Ishikawa (cell line): ENCODE measurements at regions not wholly inside any gene's neighbourhood (a gene's known extent, or its start where the extent isn't known, plus 50 kb on each side); places are given as distances from the start of the nearest gene placed in this dataset.

Experiments
- CEBPB ChIP-seq: IDR thresholded peaks from 2 replicates; pipeline ENCODE4 v1.6.1; 2012
- CREB1 ChIP-seq: IDR thresholded peaks from 2 replicates; pipeline ENCODE4 v1.6.1; 2012; ENCODE audit warnings: low read depth
- EGR1 ChIP-seq: IDR thresholded peaks from 2 replicates; pipeline ENCODE4 v1.6.1; 2012
- EP300 ChIP-seq: IDR thresholded peaks from 2 replicates; pipeline ENCODE4 v1.6.1; 2012; ENCODE audit warnings: borderline replicate concordance
- FOXM1 ChIP-seq: IDR thresholded peaks from 2 replicates; pipeline ENCODE4 v1.6.1; 2012; ENCODE audit warnings: low read depth, borderline replicate concordance
- MAX ChIP-seq: IDR thresholded peaks from 2 replicates; pipeline ENCODE4 v1.6.1; 2012
- NFIC ChIP-seq: IDR thresholded peaks from 2 replicates; pipeline ENCODE4 v1.6.1; 2012
- RAD21 ChIP-seq: IDR thresholded peaks from 2 replicates; pipeline ENCODE4 v1.6.1; 2012; ENCODE audit warnings: low read depth
- REST ChIP-seq: IDR thresholded peaks from 2 replicates; pipeline ENCODE4 v1.6.1; 2012; ENCODE audit warnings: low read depth, mild to moderate bottlenecking
- TAF1 ChIP-seq: IDR thresholded peaks from 2 replicates; pipeline ENCODE4 v1.6.1; 2012; ENCODE audit warnings: low read depth, mild to moderate bottlenecking
- TCF12 ChIP-seq: IDR thresholded peaks from 2 replicates; pipeline ENCODE4 v1.6.1; 2012; ENCODE audit warnings: low read depth
- TEAD4 ChIP-seq: IDR thresholded peaks from 2 replicates; pipeline ENCODE4 v1.6.1; 2012
- USF1 ChIP-seq: IDR thresholded peaks from 2 replicates; pipeline ENCODE4 v1.6.1; 2012
- YY1 ChIP-seq: IDR thresholded peaks from 2 replicates; pipeline ENCODE4 v1.6.1; 2012; ENCODE audit warnings: low read depth
- ZBTB7A ChIP-seq: IDR thresholded peaks from 2 replicates; pipeline ENCODE4 v1.6.1; 2012; ENCODE audit warnings: low read depth

DNA sequence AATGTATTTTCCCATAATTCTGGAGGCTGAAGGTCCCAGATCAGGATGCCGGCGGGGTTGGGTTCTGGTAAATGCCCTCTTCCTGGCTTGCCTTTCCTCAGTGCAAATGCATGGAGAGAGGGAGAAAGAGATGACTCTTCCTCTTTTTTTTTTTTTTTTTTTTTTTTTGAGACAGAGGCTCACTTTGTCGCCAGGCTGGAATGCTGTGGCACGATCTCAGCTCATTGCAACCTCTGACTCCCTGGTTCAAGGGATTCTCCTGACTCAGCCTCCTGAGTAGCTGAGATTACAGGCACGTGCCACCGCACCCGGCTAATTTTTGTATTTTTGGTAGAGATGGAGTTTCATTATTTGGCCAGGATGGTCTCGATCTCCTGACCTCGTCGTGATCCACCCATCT lies 300.0 kb upstream of the TAS2R1 start:
- TF ChIP-seq NFIC (no peak), CEBPB (no peak), TAF1 (no peak), CREB1 (no peak), EP300 (no peak), RAD21 (no peak), USF1 (no peak)

DNA sequence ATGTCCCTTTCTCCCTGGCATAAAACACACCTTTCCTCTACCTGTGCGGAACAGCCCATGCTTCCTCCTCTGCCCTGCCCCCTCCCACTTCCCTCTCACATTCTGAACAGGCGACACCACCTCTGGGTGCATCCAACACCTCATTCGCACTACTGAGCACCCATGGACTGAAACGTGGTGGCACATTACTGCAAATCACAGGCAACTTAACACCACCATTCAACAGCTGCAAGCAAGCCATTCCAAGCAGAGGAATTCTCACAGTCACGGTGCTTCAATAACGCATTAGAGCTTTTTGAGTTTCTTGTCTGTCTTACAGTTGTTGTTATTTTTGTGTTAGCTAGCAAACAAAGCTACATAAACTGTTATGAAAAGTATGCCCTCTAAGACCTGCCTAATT lies 298.2 kb upstream of the TAS2R1 start:
- TF ChIP-seq USF1 (no peak), MAX (no peak), EGR1 (no peak), REST (no peak), TAF1 (no peak), ZBTB7A (no peak), TCF12 (no peak), NFIC (no peak), CREB1 (no peak), CEBPB (no peak), TEAD4 (no peak), YY1 (no peak), EP300 (no peak), RAD21 (no peak)

DNA sequence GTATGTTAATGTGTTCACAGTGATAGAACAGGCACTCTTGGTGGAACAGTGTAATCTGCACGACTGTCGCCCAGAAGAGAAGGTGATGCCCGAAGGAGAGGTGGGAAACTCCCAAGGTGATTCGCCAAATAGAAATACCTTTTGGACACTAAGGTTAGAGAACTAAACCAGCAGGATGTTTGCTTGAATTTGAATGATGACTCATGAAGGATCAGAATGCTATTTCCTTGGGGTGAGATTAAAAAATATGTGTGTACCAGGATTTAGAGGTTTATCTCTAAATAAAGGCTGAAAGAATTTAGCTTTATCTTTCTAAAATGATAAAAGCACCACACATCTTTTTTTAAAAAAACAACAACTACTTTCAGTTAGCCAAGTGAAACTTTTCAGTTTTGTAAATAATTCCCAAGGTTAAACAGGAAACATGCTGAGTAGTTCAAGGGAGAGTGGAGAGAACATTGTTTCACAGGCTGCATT lies 297.4 kb upstream of the TAS2R1 start:
- no peak for TF ChIP-seq TEAD4
- TF ChIP-seq EGR1, result no peak
- no peak for TF ChIP-seq USF1
- no peak for TF ChIP-seq YY1
- TF ChIP-seq MAX, result no peak
- no peak for TF ChIP-seq TCF12
- TF ChIP-seq RAD21, result no peak
- TF ChIP-seq ZBTB7A, result no peak
- no peak for TF ChIP-seq FOXM1
- no peak for TF ChIP-seq NFIC
- TF ChIP-seq EP300, result no peak
- TF ChIP-seq REST, result no peak
- no peak for TF ChIP-seq CREB1
- TF ChIP-seq CEBPB, result no peak
- no peak for TF ChIP-seq TAF1

GRCh38 chr5:9927106-9927505 lies 297.0 kb upstream of the TAS2R1 start:
- no peak for TF ChIP-seq TAF1
- TF ChIP-seq REST, result no peak
- no peak for TF ChIP-seq TEAD4
- no peak for TF ChIP-seq RAD21
